ENCODE measurements at regions not wholly inside any gene's neighbourhood (a gene's known extent, or its start where the extent isn't known, plus 50 kb on each side); places are given as distances from the start of the nearest gene placed in this dataset.

DNA sequence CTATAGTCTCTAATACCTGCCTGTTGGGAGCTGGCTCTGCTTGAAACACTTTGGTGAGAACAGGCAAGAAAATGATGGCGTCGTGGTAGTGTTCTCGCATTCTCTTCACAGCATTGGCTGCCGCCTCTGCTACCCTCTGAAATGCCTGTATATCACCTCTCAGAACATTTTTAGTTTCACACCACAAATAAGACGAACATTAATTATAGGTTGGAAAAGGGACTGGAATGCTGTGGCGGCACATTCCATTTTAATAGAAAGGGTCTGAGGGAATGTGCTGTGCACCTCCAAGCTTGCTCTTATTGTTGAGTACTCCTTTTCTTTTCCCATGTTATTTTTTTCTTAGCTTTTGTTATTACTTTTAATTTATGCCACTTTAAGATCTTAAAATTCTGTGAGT, 134.6 kb upstream of the HMHB1 start:
- H3K4me2 ChIP-seq (ENCODE audit: insufficient read depth, low read length): no peak overlapping the region
- POLR2A ChIA-PET: no interaction called here

More for the DNA sequence above, 134.6 kb upstream of the HMHB1 start:
- H3K9me3 ChIP-seq (replicated peaks; ENCODE audit: control insufficient read depth, insufficient read depth, low read depth, low read length): no peaks in the 10 kb centered on the region
- no peak overlapping the region for H2AFZ ChIP-seq (ENCODE audit: low read depth, low read length)
- no peaks in the 10 kb centered on the region for H3K36me3 ChIP-seq (ENCODE audit: control insufficient read depth, insufficient read depth, low read length)
- no peak for TF ChIP-seq TAF7 (tag; IDR thresholded peaks at IDR 0.05)
- TF ChIP-seq HNRNPK (IDR thresholded peaks at IDR 0.05; ENCODE audit: low read depth, low read length, poor library complexity, severe bottlenecking): no peak
- TF ChIP-seq MCM7 (IDR thresholded peaks at IDR 0.05): no peak
- TF ChIP-seq NCOA2 (IDR thresholded peaks at IDR 0.05; ENCODE audit: partially characterized antibody in 2 of 2): no peak
- no peak for TF ChIP-seq DMBX1 (CRISPR knock-in tag; IDR thresholded peaks at IDR 0.05; ENCODE audit: borderline replicate concordance)
- TF ChIP-seq FOXK2 (conservative IDR thresholded peaks at IDR 0.05 in 1 of 2, IDR thresholded peaks at IDR 0.05 in 1 of 2; ENCODE audit: low read depth in 2 of 2): no peak
- TF ChIP-seq, protein P1, sequence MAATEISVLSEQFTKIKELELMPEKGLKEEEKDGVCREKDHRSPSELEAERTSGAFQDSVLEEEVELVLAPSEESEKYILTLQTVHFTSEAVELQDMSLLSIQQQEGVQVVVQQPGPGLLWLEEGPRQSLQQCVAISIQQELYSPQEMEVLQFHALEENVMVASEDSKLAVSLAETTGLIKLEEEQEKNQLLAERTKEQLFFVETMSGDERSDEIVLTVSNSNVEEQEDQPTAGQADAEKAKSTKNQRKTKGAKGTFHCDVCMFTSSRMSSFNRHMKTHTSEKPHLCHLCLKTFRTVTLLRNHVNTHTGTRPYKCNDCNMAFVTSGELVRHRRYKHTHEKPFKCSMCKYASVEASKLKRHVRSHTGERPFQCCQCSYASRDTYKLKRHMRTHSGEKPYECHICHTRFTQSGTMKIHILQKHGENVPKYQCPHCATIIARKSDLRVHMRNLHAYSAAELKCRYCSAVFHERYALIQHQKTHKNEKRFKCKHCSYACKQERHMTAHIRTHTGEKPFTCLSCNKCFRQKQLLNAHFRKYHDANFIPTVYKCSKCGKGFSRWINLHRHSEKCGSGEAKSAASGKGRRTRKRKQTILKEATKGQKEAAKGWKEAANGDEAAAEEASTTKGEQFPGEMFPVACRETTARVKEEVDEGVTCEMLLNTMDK (IDR thresholded peaks at IDR 0.05; ENCODE audit: borderline replicate concordance, insufficient read depth, low read depth, low read length, poor library complexity, severe bottlenecking): no peak
- TF ChIP-seq RBBP5 (IDR thresholded peaks at IDR 0.05; ENCODE audit: borderline replicate concordance, insufficient read depth, low read length, poor library complexity, severe bottlenecking): no peak
- TF ChIP-seq NFIX (CRISPR knock-in tag; IDR thresholded peaks at IDR 0.05; ENCODE audit: low read depth): no peak
- no peak for TF ChIP-seq ZNF57 (CRISPR knock-in tag; IDR thresholded peaks at IDR 0.05)
- TF ChIP-seq JUNB (CRISPR knock-in tag; conservative IDR thresholded peaks at IDR 0.05): no peak
- no peak for TF ChIP-seq ARHGAP35 (IDR thresholded peaks at IDR 0.05; ENCODE audit: partially characterized antibody)
- TF ChIP-seq FOXM1 (IDR thresholded peaks at IDR 0.05; ENCODE audit: low read depth): no peak
- no peak for TF ChIP-seq FOXM1 (CRISPR knock-in tag; IDR thresholded peaks at IDR 0.05; ENCODE audit: low read depth)
- intact Hi-C loops (cut with micrococcal nuclease) (no loop called here), in situ Hi-C loops (cut with MboI) (no loop called here)
- ATAC-seq (no peak), DNase-seq (ENCODE audit: extremely low read depth in 1 of 4, low spot score in 3 of 4) (no peak), FAIRE-seq (no peak)
- 0% methylated on average over 6 of the region's 6 CpGs for WGBS (ENCODE audit: insufficient coverage, low coverage, missing lambda C conversion rate)
- no peaks in the 10 kb centered on the region for H3K27me3 ChIP-seq (ENCODE audit: control insufficient read depth in 2 of 2, insufficient read depth in 2 of 2, low read length in 2 of 2)
- H3K4me3 ChIP-seq: no peak overlapping the region
- no peak overlapping the region for H3K27ac ChIP-seq (ENCODE audit: extremely low read depth, low read depth, low read length)
- CTCF ChIA-PET (ENCODE audit: low intra/inter-chr PET ratio): no interaction called here
- H3K79me2 ChIP-seq (ENCODE audit: control insufficient read depth, insufficient read depth, low read length): no peaks in the 10 kb centered on the region
- H3K4me1 ChIP-seq (replicated peaks in 1 of 2; ENCODE audit: control insufficient read depth in 2 of 2, insufficient read depth in 2 of 2, low read length in 2 of 2): no peaks in the 10 kb centered on the region
- H3K9me1 ChIP-seq (ENCODE audit: control insufficient read depth, insufficient read depth, low read length): no peaks in the 10 kb centered on the region
- BruUV-seq (replicated peaks): no TSS peak
- no peak overlapping the region for H3K9ac ChIP-seq (ENCODE audit: insufficient read depth in 1 of 2, low read depth in 2 of 2, low read length in 2 of 2)
- H4K20me1 ChIP-seq (replicated peaks; ENCODE audit: control insufficient read depth, insufficient read depth, low read length): no peaks in the 10 kb centered on the region

Data from K562 (cell line).